Natural killer cell (primary cell): ENCODE measurements at regions not wholly inside any gene's neighbourhood (a gene's known extent, or its start where the extent isn't known, plus 50 kb on each side); places are given as distances from the start of the nearest gene placed in this dataset.
A peak's percentile ranks its signal among the peaks of the same experiment; 100 is the strongest.
"Not testable (repeated sequence)": the region's sequence is repeated elsewhere in the genome, so short reads cannot be mapped to it uniquely, and the experiment has no call there.

Experiments used
- ATAC-seq, 3 donors: fragments of 150-1000 bp in 2 of 3; fragments of 200-7000 bp in 1 of 3; cut with Tn5 transposase; 1 replicate in 1 of 3; 2 replicates in 2 of 3; pipeline ENCODE4 v1.10.0; 2021; ENCODE audit warnings: mild to moderate bottlenecking in 2 of 3, moderate library complexity in 2 of 3
- DNase-seq, 2 donors: peaks; one replicate each; pipeline versions ENCODE4 v3.0.0 to v3.0.0-alpha.2; 2013 to 2021; ENCODE audit warnings: mixed read lengths in 1 of 2
- H3K27ac ChIP-seq: one replicate; pipeline ENCODE4 v1.5.1; 2013; ENCODE audit warnings: mild to moderate bottlenecking, low read length
- H3K27me3 ChIP-seq: one replicate; pipeline ENCODE4 v1.6.1; 2013; ENCODE audit warnings: low read length; ENCODE audit not compliant: control insufficient read depth, insufficient read depth
- H3K36me3 ChIP-seq: one replicate; pipeline ENCODE4 v1.6.1; 2013; ENCODE audit warnings: low read length; ENCODE audit not compliant: control insufficient read depth, insufficient read depth
- H3K4me1 ChIP-seq: one replicate; pipeline ENCODE4 v1.6.1; 2013; ENCODE audit warnings: low read length; ENCODE audit not compliant: control insufficient read depth, insufficient read depth
- H3K4me3 ChIP-seq: one replicate; pipeline ENCODE4 v1.5.1; 2013; ENCODE audit warnings: low read length
- H3K9me3 ChIP-seq: one replicate; pipeline ENCODE4 v1.6.1; 2013; ENCODE audit warnings: low read length; ENCODE audit not compliant: control insufficient read depth, insufficient read depth
- H3K27ac Mint-ChIP-seq, 2 donors: one replicate each; pipeline ENCODE4 v1.8.0; 2022; ENCODE audit warnings: mild to moderate bottlenecking in 2 of 2, mixed read lengths in 2 of 2, moderate library complexity in 1 of 2
- H3K27me3 Mint-ChIP-seq, 2 donors: one replicate each; pipeline ENCODE4 v1.8.0; 2022; ENCODE audit warnings: low read depth in 2 of 2, mixed read lengths in 2 of 2
- H3K36me3 Mint-ChIP-seq: one replicate; pipeline ENCODE4 v1.8.0; 2022; ENCODE audit warnings: mixed read lengths
- H3K4me1 Mint-ChIP-seq, 2 donors: one replicate each; pipeline ENCODE4 v1.8.0; 2022; ENCODE audit warnings: mixed read lengths in 2 of 2
- H3K4me3 Mint-ChIP-seq: one replicate; pipeline ENCODE4 v1.8.0; 2022; ENCODE audit warnings: mild to moderate bottlenecking, moderate library complexity, mixed read lengths
- H3K9me3 Mint-ChIP-seq, 2 donors: one replicate each; pipeline ENCODE4 v1.8.0; 2022; ENCODE audit warnings: mixed read lengths in 2 of 2
- WGBS: methylation state at CpG from one replicate; pipeline ENCODE4 v1.1.7; 2013; ENCODE audit warnings: missing lambda C conversion rate; ENCODE audit not compliant: insufficient coverage; 5-methylcytosine and 5-hydroxymethylcytosine counted together
- intact Hi-C: fragments of 100-400 bp; cut with micrococcal nuclease; formaldehyde crosslinking; loops from one replicate; pipeline ENCODE4 v1.14.2; 2022
- TF ChIP-seq, protein P1 (sequence below): fragments of 200-600 bp; IDR thresholded peaks from one replicate; pipeline ENCODE4 v1.8.0; 2022; ENCODE audit warnings: antibody characterized with exemption

DNA sequence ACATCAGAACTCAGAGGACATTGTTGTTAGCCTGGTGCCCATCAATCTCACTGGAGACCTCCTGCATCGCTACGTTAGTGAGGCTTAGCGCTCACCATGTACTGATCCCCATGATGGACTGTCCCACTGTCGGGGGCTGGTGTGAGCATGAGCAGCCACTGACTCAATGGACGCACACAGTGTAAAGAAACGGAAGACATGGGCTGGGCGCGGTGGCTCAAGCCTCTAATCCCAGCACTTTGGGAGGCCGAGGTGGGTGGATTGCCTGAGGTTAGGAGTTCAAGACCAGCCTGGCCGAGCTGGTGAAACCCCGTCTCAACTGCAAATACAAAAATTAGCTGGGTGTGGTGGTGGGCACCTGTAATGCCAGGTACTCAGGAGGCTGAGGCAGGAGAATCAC lies 112.9 kb downstream of the CRYBB2 start:
- Mint-ChIP-seq H3K9me3 (no peaks in the 10 kb centered on the region), H3K4me1 (peaks cover 0 to 6% of the 10 kb centered on the region in 2 donors), H3K27ac (no peak overlapping the region), H3K4me3 (no peak overlapping the region), H3K27me3 (no peaks in the 10 kb centered on the region), H3K36me3 (no peaks in the 10 kb centered on the region)
- no peaks in the 10 kb centered on the region for H3K4me1 ChIP-seq
- H3K27ac ChIP-seq = no peak overlapping the region
- H3K27me3 ChIP-seq = no peaks in the 10 kb centered on the region
- intact Hi-C loops = loop anchor here (10.0 kb wide), 1 partner anchor 248 kb away; no protein-coding TSS in a partner anchor
- DNase-seq (no peak), ATAC-seq (no peak)
- TF ChIP-seq, protein P1, sequence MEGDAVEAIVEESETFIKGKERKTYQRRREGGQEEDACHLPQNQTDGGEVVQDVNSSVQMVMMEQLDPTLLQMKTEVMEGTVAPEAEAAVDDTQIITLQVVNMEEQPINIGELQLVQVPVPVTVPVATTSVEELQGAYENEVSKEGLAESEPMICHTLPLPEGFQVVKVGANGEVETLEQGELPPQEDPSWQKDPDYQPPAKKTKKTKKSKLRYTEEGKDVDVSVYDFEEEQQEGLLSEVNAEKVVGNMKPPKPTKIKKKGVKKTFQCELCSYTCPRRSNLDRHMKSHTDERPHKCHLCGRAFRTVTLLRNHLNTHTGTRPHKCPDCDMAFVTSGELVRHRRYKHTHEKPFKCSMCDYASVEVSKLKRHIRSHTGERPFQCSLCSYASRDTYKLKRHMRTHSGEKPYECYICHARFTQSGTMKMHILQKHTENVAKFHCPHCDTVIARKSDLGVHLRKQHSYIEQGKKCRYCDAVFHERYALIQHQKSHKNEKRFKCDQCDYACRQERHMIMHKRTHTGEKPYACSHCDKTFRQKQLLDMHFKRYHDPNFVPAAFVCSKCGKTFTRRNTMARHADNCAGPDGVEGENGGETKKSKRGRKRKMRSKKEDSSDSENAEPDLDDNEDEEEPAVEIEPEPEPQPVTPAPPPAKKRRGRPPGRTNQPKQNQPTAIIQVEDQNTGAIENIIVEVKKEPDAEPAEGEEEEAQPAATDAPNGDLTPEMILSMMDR = no peak
- H3K9me3 ChIP-seq = no peaks in the 10 kb centered on the region
- H3K4me3 ChIP-seq = no peak overlapping the region
- 97% methylated on average over 11 of the region's 11 CpGs for WGBS
- H3K36me3 ChIP-seq = no peaks in the 10 kb centered on the region

DNA sequence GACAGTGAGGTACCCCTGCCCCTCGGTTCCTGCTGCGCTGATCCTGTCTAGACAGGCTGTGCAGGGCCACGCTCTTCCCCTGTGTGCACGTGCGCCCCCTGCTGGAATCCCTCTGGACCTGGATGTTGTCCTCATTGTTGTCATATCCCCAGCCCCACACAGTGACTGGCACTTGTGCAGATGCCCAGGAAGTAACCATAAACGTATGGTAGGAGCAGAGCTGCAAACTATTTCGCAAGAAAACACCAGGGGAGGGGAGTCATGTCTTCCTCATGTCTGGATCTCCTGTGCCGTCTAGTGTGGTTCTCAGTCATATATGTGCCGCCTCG lies 114.7 kb downstream of the CRYBB2 start:
- no peaks in the 10 kb centered on the region for H3K36me3 Mint-ChIP-seq
- DNase-seq (peak in 1 of 2 donors; percentile 58), ATAC-seq (peak in 2 of 3 donors; percentile 45 to 79)
- intact Hi-C loops = loop anchor here (10.0 kb wide), 1 partner anchor 249 kb away; no protein-coding TSS in a partner anchor
- no peaks in the 10 kb centered on the region for H3K9me3 ChIP-seq
- H3K4me3 Mint-ChIP-seq = no peak overlapping the region
- no peaks in the 10 kb centered on the region for H3K36me3 ChIP-seq
- 32% methylated on average over 10 of the region's 10 CpGs for WGBS
- no peak overlapping the region for H3K4me3 ChIP-seq
- H3K27ac Mint-ChIP-seq = no peak overlapping the region
- H3K27ac ChIP-seq = no peak overlapping the region
- TF ChIP-seq, protein P1 = no peak
- no peaks in the 10 kb centered on the region for H3K9me3 Mint-ChIP-seq
- peaks cover 0 to 6% of the 10 kb centered on the region in 2 donors for H3K4me1 Mint-ChIP-seq
- no peaks in the 10 kb centered on the region for H3K27me3 Mint-ChIP-seq
- no peaks in the 10 kb centered on the region for H3K4me1 ChIP-seq
- H3K27me3 ChIP-seq = no peaks in the 10 kb centered on the region

DNA sequence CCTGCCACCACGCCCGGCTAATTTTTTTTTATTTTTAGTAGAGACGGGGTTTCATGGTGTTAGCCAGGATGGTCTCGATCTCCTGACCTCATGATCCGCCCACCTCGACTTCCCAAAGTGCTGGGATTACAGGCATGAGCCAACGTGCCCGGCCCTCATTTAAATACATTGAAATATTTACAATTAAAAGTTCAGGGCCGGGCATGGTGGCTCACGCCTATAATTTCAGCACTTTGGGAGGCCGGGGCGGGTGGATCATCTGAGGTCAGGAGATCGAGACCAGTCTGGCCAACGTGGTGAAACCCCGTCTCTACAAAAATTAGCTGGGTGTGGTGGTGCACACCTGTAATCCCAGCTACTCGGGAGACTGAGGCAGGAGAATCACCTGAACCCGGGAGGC lies 115.2 kb downstream of the CRYBB2 start:
- not testable (repeated sequence) for H3K4me3 Mint-ChIP-seq, H3K27ac ChIP-seq, H3K4me1 ChIP-seq, H3K4me3 ChIP-seq, ATAC-seq, H3K27me3 Mint-ChIP-seq, H3K9me3 Mint-ChIP-seq, H3K27ac Mint-ChIP-seq, DNase-seq, H3K36me3 ChIP-seq, H3K36me3 Mint-ChIP-seq, H3K27me3 ChIP-seq, H3K4me1 Mint-ChIP-seq, H3K9me3 ChIP-seq
- intact Hi-C loops = loop anchor here (10.0 kb wide), 1 partner anchor 250 kb away; no protein-coding TSS in a partner anchor
- 88% methylated on average over 17 of the region's 17 CpGs for WGBS

DNA sequence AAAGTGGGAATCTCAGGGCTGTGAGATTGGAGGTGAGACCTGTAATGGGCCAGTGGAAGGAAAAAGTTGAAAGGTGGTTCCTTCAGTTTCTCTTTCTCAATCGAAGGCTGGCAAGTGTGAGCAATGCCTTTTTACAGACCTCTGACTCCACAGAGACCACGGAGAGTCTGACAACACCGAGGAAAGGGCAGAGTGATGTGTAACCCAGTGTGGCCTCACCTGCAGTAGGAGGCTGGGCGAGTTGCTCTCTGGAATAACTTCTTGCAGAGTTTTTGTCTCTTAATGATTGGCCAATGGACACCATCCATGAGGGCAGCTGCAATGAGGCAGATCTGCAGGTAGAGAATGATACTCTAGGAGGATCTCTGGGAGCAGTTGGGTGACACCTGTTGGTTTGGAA lies 115.8 kb downstream of the CRYBB2 start:
- not testable (repeated sequence) for H3K9me3 Mint-ChIP-seq, H3K27me3 ChIP-seq, ATAC-seq, H3K36me3 ChIP-seq, H3K36me3 Mint-ChIP-seq, H3K27ac Mint-ChIP-seq, H3K27ac ChIP-seq, H3K4me3 Mint-ChIP-seq, DNase-seq, H3K4me3 ChIP-seq, H3K4me1 ChIP-seq, H3K27me3 Mint-ChIP-seq, H3K9me3 ChIP-seq, H3K4me1 Mint-ChIP-seq
- 78% methylated on average over 4 of the region's 4 CpGs for WGBS
- intact Hi-C loops = loop anchor here (10.0 kb wide), 1 partner anchor 250 kb away; no protein-coding TSS in a partner anchor

DNA sequence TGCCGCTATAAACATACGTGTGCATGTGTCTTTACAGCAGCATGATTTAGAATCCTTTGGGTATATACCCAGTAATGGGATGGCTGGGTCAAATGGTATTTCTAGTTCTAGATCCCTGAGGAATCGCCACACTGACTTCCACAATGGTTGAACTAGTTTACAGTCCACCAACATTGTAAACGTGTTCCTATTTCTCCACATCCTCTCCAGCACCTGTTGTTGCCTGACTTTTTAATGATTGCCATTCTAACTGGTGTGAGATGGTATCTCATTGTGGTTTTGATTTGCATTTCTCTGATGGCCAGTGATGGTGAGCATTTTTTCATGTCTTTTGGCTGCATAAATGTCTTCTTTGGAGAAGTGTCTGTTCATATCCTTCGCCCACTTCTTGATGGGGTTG lies 121.1 kb downstream of the CRYBB2 start:
- ATAC-seq, H3K4me3 Mint-ChIP-seq, H3K27ac ChIP-seq, intact Hi-C loops, H3K27me3 ChIP-seq, H3K4me1 Mint-ChIP-seq, H3K9me3 Mint-ChIP-seq, H3K36me3 ChIP-seq, DNase-seq, H3K27me3 Mint-ChIP-seq, H3K27ac Mint-ChIP-seq, H3K4me1 ChIP-seq, H3K9me3 ChIP-seq, H3K4me3 ChIP-seq: not testable (repeated sequence)
- peaks cover 17% of the 10 kb centered on the region for H3K36me3 Mint-ChIP-seq
- WGBS = 100% methylated on average over 1 of the region's 5 CpGs

DNA sequence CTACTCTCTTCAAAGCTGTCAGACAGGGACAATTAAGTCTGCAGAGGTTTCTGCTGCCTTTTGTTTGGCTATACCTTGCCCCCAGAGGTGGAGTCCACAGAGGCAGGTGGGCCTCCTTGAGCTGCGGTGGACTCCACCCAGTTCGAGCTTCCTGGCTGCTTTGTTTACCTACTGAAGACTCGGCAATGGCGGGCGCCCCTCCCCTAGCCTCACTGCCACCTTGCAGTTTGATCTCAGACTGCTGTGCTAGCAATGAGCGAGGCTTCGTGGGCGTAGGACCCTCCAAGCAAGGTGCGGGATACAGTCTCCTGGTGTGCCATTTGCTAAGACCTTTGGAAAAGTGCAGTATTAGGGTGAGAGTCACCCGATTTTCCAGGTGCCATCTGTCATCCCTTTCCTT lies 124.9 kb downstream of the CRYBB2 start:
- H3K36me3 ChIP-seq, H3K9me3 ChIP-seq, H3K4me1 ChIP-seq, H3K4me3 ChIP-seq, DNase-seq, H3K27ac ChIP-seq, H3K27ac Mint-ChIP-seq, H3K27me3 Mint-ChIP-seq, intact Hi-C loops, H3K27me3 ChIP-seq, ATAC-seq, H3K4me3 Mint-ChIP-seq, H3K4me1 Mint-ChIP-seq, H3K9me3 Mint-ChIP-seq: not testable (repeated sequence)
- 92% methylated on average over 10 of the region's 10 CpGs for WGBS
- H3K36me3 Mint-ChIP-seq = peaks cover 17% of the 10 kb centered on the region
